Ureter (tissue), 1 donor: ENCODE measurements at regions not wholly inside any gene's neighbourhood (a gene's known extent, or its start where the extent isn't known, plus 50 kb on each side); places are given as distances from the start of the nearest gene placed in this dataset.
"Not testable (repeated sequence)": the region's sequence is repeated elsewhere in the genome, so short reads cannot be mapped to it uniquely, and the experiment has no call there.

Experiments
- DNase-seq: peaks from one replicate; pipeline ENCODE4 v3.0.0-alpha.2; 2020; ENCODE audit warnings: low spot score
- donor health status: DM: yes; HTN: yes; CAD: no.

DNA sequence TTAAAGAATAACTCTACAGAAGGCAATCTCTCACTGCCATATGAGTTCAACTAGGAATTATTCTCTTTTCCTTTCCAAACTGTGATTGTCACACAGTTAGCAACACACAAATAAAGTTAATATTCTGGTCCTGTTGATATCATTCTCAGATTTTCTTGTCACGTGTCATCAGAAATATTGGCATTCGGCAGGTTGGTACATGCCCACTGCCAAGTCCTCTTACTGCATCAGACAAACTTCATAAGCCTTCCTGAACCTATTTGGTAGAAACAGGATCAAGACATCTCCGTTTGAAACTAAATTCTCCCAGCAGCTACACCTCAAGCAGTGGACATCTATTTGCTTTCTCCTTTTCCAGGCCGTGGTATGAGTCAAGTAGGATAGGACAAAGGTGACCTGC, 177.9 kb upstream of the SOX2 start:
- DNase-seq = no peak

DNA sequence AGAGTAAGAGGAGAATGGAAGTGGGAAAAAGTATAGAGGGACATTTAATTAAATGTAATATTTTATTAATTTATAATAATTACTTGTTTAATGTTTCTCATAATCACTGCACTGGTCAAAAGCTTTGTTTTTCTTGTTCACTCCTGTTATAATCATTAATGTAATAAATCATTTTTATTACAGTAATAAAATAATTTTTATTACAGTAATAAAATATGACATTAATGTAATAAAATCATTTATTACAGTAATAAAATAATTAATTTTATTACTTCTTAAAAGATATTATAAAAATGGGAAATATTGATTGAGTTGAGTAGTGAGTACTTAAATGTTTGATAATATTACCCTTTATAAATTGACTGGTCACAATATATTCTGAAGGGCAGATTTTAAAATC, 181.1 kb upstream of the SOX2 start:
- DNase-seq = no peak

DNA sequence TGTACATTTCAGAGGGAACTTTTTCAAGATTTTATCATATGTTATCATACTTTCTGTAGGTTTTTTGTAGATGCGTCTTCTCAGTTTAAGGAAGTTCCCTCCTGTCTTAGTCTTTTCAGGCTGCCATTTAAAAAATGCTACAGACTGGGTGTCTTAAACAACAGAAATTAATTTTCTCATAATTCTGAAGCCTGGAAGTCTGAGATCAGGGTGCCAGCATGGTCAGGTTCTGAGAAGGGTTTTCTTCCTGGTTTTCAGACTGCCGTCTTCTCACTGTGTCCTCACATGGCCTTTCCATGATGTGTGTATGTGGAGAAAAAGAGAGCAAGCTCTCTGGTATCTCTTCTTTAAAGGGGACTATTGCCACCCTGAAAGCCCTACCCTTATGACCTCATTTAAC, 189.9 kb upstream of the SOX2 start:
- DNase-seq = no peak

DNA sequence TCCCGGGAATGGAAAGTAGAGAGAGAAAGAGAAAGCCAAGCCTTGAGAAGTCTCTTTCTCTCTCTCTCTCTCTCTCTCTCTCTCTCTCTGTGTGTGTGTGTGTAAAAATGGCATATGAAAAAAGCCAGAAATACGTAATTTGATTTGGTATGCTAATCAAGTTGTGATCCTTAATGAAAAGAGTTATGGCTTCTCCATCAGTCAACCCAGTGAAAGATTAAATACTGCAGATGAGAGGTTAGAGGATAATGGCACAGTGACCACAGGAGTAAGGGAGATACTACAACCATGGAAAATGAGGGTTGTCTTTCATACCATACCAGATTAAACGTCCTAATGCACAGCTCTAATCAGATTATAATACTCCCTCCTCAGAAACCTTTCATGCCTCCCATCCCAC, 193.5 kb upstream of the SOX2 start:
- no peak for DNase-seq

DNA sequence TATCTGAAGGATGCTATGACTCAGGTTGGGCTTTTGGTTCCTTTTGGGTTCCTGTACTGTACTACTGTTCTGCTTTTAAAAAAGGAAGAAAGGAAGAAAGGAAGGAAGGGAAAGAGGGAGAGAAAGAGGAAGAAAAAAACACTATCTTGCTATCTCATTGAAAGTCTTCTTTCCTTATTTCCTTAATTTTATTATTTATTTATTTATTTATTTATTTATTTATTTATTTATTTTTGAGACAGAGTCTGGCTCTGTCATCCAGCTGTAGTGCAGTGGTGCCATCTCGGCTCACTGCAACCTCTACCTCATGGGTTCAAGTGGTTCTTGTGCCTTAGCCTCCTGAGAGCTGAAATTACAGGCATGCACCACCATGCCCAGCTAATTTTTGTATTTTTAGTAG, 198.9 kb upstream of the SOX2 start:
- no peak for DNase-seq

DNA sequence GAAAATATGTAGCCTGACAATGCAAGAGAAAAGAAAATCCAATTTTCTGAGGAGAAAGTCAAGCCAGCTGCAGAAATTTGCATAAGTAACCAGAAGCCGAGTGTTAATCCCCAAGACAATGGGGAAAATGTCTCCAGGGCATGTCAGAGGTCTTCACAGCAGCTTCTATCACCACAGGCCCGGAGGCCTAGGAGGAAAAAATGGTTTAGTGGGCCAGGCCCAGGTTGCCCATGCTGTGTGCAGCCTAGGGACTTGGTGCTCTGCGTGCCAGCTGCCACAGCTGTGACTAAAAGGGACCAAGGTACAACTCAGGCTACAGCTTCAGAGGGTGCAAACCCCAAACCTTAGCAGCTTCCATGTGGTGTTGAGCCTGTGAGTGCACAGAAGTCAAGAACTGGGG, 201.2 kb upstream of the SOX2 start:
- no peak for DNase-seq

DNA sequence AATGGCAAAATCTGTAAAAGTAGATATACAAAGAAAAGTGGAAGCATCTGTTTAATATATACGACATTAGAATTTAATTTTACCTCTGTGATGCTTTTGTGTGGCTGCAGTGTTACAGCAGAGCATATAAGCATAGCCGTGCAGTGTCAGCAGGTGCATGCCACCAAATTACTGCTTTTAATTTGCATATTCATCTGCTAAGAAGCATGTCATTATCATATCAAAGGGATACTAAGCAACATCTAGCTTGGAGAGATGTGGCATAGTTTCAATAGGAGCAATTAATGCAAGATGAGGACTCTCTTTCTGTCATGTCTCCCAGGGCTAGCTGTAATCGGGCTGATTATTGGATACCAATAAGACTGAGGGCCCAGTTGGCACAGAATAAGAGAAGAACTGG, 214.4 kb upstream of the SOX2 start:
- DNase-seq = no peak

DNA sequence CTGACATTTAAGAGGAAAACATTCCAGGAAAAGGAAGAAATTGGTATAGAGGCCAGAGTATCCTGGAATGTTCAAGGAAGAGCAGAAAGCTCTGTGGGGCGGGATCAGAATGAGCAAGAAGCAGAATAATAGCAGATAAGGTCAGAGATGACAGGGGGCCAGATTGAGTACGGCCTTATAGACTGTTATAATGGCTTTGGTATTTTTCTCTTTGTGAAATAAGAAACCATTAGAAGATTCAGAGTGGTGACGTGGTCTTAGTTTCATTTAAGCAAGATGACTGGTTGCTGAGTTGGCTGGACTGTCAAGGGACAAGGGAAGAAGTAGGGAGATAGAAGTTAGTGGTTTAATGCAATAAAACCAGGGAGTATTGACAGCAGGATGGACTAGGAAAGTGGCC, 218.3 kb upstream of the SOX2 start:
- DNase-seq = no peak

DNA sequence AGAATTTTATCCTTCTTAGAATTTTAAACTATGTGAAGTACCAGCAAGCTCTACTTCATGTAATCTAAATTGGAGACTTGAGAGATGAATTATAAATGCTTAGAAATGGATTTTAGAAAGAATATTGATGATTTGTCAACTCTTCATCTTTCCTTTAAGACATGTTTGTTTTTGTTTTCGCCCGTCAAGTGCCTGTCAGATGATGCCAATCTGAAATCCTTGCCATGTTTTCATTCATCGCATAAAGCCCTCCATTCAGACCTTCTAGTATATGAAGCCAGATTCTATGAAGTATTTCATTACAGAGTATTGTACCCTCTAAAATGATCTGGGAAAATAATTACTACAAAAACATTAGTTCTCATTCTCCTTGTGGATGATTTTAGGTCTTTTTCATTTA, 223.2 kb upstream of the SOX2 start:
- DNase-seq = no peak

DNA sequence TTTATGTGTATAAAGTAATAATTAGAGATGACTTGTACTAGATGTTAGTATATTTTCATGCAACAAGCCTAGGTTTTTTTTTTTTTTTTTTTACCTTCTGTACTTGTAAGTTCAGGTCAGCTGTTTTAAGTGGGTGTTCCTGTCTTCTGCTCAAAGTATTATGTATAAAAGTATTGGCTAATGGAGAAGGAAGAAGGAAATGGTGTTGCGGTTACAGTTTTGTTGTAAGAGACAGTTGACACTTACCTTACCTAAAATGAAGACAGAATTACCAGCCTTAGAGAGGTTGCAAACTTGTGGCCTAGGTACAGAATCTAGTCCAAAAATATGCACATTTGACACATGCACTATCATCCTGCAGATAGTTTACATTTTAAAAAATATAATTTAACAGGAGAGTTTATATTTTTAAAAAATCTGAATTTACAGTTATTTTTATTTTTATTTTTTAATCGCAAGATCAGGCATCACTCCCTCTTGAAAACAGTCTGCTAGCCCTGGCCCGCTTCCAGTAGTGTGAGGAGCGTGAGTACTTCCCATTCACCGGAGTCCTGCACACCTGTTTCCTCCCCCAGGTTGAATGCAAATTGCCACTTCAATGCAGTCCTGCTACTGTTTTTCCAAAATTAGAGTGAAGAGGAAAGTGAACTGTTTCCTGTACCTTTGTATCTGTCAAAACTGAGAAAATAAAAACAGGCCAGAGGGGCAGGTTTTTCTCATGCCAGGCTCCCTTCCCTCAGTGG, 224.3 kb upstream of the SOX2 start:
- DNase-seq = no peak

DNA sequence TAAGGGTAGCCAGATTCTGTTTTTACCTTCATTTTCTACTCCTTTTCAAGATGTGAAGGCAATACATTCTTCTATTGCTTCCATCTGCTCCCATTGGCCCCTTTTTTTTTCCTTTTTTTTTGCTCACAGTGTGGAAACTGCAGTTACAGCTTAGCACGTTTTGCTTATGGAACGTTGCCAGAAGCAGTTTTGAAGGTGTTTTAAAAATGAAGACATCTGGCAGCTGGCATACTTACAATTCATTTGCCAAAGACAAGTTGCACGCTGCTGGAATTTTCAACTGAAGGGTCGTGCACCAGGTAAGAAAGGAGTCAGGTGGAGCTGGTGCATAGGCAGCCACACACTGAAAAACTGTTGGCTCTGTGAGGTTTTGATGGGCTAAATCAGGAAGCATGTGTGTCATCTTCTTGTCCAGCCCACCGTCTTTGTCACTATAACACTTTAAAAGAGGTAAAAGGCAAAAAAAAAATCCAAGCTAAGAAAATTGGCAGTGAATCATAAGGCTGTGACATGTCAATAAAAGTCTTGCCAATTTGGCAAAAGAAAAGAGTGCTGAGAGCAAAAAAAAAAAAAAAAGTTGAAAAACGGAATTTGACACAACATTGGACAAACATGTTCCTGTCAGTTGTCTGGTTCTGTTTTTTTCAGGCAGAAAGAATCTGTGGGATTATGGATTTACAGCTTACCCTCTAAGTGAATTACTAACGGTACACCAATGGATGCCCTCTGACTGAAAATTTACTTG, 225.4 kb upstream of the SOX2 start:
- no peak for DNase-seq

DNA sequence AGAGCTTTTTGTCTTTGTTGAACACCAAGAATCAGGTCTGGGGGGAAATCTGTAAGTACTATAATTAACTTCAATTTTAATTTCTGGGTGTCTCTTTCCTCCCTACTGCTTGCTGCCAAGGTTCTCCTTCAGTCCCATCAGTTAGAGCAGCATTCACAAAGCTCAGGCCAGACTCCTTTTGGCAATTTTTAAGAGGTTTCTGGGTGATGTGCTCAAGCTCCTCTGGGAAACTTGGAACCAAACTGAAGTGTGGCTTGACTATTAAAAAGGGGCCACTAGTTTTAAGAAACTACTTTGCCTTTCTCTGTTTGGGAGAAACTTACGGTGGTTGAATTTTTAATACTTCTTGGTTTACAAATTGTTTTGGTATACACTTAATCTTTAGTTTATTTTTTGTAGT, 227.7 kb upstream of the SOX2 start:
- no peak for DNase-seq

DNA sequence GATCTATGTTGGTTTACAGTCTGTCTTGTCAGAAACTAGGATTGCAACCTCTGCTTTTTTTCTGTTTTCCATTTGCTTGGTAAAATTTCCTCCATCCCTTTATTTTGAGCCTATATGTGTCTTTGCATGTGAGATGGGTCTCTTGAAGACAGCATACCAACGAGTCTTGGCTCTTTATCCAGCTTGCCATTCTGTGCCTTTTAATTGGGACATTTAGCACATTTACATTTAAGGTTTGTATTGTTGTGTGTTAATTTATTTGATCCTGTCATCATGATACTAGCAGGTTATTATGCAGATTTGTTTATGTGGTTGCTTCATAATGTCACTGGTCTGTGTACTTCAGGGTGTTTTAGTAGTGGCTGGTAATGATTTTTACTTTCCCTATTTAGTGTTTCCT, 236.6 kb upstream of the SOX2 start:
- not testable (repeated sequence) for DNase-seq

DNA sequence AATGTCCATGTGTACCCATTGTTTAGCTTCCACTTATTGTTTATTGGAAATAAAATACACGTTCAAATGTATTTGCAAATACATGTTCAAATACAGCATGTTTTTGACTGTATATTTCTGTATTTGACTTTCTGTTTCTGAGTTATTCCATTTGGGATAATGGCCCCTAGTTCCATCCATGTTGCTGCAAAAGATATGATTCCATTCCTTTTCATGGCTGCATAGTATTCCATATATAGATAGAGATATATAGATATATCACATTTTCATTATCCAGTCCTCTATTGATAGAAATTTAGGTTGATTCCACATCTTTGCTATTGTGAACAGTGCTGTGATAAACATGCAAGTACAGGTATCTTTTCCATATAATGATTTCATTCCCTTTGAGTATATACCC, 241.4 kb upstream of the SOX2 start:
- no peak for DNase-seq

DNA sequence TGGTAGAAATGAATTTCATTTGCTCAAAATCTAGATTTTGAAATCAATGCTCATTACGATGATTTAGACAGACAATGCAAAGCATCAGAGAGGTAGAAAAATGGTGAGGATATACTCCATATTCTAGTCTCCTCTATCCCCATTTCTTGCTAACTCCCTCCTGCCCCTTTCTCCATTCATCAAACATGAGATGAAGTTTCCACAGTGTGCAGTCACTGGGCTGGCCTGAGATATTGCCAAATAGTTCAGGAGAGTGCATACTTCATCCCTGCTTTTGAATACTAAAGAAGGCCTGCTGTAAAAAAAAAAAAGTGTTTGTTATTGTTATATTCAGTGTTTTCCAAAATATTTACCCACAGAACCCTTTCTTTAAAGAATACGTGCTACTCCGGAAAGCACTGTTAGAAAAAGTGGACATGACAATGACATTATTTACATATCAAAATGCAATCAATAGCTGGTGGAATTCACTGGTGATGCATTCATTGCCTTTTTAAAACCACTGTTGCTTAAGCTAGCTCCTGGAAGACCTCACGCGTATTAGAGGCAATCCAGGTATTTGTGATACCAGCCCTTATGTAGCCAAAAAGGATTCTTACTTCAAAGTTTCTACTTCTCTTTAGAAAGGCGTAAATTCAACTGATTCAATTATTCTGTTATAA, 247.6 kb upstream of the SOX2 start:
- DNase-seq = no peak

DNA sequence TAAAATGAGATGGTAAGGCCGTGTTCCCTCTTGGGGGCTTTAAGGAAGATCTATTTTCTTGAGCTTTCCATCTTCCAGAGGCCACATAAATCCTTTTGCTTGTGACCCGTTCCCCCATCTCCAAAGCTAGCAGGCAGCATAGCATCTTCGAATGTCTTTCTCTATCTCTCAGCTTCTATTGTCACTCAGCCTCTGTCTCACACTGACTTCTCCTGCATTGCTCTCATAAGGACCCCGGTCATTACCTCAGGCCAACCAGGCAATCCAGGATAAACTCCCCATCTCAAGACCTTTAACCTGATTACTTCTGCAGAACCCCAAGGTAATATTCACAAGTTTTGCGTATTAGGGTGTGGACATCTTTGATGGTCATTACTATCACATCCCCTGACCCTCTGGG, 250.3 kb upstream of the SOX2 start:
- DNase-seq = no peak

DNA sequence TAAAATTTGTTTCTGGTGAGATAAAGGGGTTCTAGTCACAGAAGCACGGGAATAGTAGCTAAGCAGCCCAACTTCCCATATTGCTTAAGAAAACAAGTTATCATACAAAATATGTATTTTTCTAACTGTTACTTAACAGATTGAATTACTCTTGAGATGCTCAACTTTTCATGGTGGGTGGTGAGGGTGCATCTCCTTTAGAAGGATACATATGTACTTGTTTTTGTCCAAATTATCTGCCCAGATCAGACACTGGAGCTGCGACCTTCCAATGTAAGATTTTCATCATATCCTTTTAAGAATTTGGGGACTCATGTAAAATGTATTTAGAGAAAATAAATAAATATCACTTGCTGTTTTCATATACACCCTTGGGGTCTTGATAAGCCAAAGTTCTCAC, 252.2 kb upstream of the SOX2 start:
- no peak for DNase-seq

DNA sequence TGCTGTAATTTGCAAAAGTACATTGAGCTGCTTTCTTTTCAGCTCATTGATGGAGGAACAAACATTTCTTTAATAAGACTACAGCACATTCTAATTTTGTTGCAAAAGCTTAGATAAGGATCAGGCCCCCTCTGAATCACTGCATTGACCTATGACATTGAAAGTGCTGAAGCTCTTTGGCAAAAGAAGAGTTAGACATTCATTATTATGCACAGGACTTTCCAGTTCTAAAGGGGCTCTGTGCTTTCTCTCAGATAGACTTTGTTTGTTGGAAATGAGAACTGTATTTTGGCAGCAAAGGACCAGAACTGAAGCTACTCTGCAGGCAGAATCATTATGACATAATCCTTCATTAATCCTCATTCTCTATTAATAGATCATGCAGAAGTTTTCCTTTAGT, 252.9 kb upstream of the SOX2 start:
- no peak for DNase-seq

DNA sequence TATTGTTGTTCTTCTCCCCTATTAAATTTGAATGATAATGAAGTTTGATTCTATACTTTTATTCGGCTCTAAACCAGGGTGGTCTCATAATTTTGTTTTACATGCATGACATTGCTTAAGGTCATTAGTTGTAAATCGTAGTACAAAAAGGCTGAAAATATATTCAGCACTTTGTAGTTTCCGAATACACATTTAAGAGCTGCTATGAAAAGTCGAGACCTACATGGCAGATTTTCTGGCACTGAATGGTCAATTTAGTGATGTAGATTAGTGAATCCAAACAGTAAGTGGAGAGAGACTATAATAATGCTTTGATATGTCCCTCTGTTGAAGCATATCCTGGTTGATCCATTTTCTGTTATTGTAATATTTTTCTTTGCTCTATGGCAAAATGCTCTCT, 254.0 kb upstream of the SOX2 start:
- DNase-seq = no peak

DNA sequence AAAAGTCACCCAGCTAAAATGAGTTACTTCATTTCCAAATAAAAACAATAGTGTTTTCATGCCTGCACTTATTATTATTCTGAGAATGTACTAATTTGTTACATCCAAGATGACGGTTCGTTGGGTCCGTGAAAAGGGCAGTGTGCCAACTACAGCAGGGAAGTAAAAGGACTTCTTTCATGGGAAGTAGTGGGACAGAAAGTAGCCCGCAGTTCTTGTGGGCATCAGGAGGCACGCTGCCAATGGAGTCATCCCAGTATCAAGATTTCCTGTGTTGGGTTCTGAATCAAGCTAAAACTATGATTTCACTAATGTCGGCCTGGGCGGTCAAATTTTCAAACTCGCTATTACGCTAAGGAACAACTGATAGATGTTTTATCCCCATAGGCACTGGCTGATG, 254.5 kb upstream of the SOX2 start:
- no peak for DNase-seq

DNA sequence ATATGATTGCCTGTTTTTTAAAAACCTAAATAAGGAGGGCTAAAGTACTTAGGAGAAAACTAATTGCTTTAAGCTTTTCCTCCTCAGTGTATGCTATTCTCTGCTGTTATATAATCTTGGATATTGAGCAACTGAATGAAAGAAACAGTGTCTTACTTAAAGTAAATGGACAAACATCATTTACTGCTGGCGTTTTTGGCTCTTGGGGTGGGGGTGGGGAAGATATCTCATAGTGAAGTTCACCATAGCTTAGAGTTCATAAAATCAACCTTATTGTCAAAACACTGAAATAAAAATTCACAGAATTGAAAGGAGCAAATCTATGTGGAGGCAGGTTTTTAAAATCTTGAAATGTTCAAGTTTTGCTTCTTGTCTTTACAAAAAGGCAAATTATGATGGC, 256.4 kb upstream of the SOX2 start:
- DNase-seq = no peak

DNA sequence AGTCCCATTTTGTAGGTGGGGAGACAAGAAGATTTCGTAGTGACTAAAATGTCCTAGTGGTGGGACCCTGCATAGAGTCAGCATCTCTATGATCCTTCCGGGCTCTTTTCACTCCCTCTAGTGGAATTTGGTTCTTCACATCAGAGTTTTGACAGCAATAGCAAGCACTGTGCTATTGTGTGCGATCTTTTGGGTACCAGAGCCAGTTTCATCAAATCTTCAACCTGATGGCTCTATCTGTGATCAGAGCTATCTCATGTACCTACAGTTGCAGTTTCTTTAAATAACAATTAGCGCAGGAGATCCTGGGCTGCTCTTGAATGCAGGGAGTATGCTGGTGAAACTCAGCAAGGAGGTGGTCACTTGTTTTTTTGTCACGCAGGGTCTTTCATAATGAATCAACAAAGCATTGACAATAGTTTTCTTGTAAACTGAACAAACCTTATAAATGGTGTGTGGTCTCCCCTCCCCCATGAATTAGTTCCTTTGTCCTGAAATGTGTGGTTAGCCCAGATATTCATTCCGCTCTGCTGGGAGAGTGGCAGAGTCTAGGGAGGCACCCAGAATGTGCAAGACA, 257.2 kb upstream of the SOX2 start:
- DNase-seq = no peak

DNA sequence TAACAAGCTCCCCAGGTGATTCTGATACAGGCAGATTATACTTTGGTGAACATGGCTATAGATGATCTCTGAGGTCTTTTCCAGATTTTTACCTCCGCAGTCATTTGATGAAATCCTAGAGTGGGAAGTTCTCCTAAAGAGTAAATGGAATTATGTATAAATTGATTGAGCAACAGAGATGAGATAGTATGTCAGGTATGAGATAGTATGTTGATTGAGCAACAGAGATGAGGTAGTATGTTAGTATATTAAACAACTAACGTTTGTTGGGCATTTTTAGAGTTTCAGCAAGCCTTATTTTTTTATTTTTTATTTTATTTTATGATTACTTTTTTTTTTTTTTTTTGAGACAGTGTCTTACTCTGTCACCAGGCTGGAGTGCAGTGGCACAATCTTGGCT, 265.0 kb upstream of the SOX2 start:
- DNase-seq = no peak
